ENCODE measurements at regions not wholly inside any gene's neighbourhood (a gene's known extent, or its start where the extent isn't known, plus 50 kb on each side); places are given as distances from the start of the nearest gene placed in this dataset.

DNA sequence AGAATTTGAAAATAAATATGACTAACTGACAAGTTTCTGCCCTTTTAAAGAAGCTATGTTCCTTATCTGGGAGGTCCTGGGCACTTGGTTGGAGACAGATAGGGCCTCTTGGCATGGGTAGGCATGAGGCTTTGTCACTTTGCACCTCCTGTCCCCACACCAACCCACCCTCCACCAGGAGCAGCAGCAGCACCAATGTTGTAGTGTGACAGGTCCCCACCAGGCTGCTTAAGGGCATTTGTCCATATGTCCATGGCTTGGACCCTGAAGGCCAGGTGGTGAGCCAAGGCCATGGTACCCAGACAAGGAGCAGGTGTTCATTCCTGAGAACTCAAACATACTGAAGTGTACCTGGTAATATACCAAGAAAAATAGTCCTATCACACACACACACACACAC is 629.1 kb downstream of the ACTR3B start:
- H4K5ac ChIP-seq (ENCODE audit: low read length): no peak overlapping the region
- no peak overlapping the region for H3K4me3 ChIP-seq (ENCODE audit: low read length)

DNA sequence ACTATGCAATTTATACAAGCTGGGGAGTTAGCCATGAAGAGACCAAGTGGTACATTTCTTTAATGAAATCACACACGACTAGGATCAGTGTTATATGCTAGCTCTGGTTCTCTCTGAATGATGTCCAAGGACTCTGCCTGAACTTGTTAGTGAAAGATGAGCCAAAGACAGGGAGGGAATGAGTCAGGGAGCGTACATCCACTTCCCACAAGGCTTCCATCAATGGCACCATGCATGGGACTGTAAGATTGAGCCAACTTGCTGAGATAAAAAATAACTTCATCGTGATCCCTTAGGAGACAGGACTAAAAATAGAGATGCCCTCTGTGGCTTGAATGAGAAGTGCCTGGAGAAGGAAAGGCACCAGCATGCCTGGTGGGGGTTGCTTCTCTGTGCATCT is 629.7 kb downstream of the ACTR3B start:
- Histone ChIP-seq H3K4me3 (ENCODE audit: low read length) (no peak overlapping the region), H2AK5ac (ENCODE audit: low read length) (no peak overlapping the region), H4K8ac (ENCODE audit: low read depth, low read length) (no peak overlapping the region), H4K5ac (ENCODE audit: low read length) (no peak overlapping the region), H3K79me2 (ENCODE audit: control insufficient read depth, insufficient read depth, low read length) (no peaks in the 10 kb centered on the region), H3K79me1 (ENCODE audit: low read length) (no peaks in the 10 kb centered on the region), H3K4ac (ENCODE audit: low read depth, low read length) (no peak overlapping the region), H3K9ac (ENCODE audit: low read length) (no peak overlapping the region), H3K56ac (ENCODE audit: low read length) (no peak overlapping the region), H3K27me3 (ENCODE audit: insufficient read depth, low read length, poor library complexity) (no peaks in the 10 kb centered on the region), H3K23ac (ENCODE audit: low read length) (no peak overlapping the region), H2BK15ac (replicated peaks; ENCODE audit: low read depth) (no peak overlapping the region), H3K36me3 (ENCODE audit: control insufficient read depth, insufficient read depth, low read length) (no peaks in the 10 kb centered on the region), H3K27ac (ENCODE audit: low read depth, low read length) (no peak overlapping the region), H2BK120ac (ENCODE audit: low read depth, low read length) (no peak overlapping the region), H3K4me1 (ENCODE audit: control insufficient read depth, low read depth, low read length) (no peaks in the 10 kb centered on the region), H2BK5ac (ENCODE audit: low read length) (no peak overlapping the region), H3K18ac (ENCODE audit: low read length) (no peak overlapping the region), H3K4me2 (ENCODE audit: low read length) (no peak overlapping the region)
- no peak for DNase-seq
- no CpG with 5 or more reads among the region's 3 CpGs for WGBS (ENCODE audit: extremely low coverage, insufficient coverage, low lambda C conversion rate)

More for the DNA sequence above, 629.1 kb downstream of the ACTR3B start:
- H2BK120ac ChIP-seq (ENCODE audit: low read depth, low read length): no peak overlapping the region
- H3K9ac ChIP-seq (ENCODE audit: low read length): no peak overlapping the region
- no peaks in the 10 kb centered on the region for H3K79me1 ChIP-seq (ENCODE audit: low read length)
- H2AK5ac ChIP-seq (ENCODE audit: low read length): no peak overlapping the region
- H2BK15ac ChIP-seq (replicated peaks; ENCODE audit: low read depth): no peak overlapping the region
- no peak overlapping the region for H3K4ac ChIP-seq (ENCODE audit: low read depth, low read length)
- H3K79me2 ChIP-seq (ENCODE audit: control insufficient read depth, insufficient read depth, low read length): no peaks in the 10 kb centered on the region
- H3K27me3 ChIP-seq (ENCODE audit: insufficient read depth, low read length, poor library complexity): no peaks in the 10 kb centered on the region
- no peak overlapping the region for H3K18ac ChIP-seq (ENCODE audit: low read length)
- no peak overlapping the region for H3K23ac ChIP-seq (ENCODE audit: low read length)
- H3K56ac ChIP-seq (ENCODE audit: low read length): no peak overlapping the region
- H3K36me3 ChIP-seq (ENCODE audit: control insufficient read depth, insufficient read depth, low read length): no peaks in the 10 kb centered on the region
- H3K4me1 ChIP-seq (ENCODE audit: control insufficient read depth, low read depth, low read length): no peaks in the 10 kb centered on the region
- no peak for DNase-seq
- H3K4me2 ChIP-seq (ENCODE audit: low read length): no peak overlapping the region
- no peak overlapping the region for H4K8ac ChIP-seq (ENCODE audit: low read depth, low read length)
- no peak overlapping the region for H2BK5ac ChIP-seq (ENCODE audit: low read length)
- no peak overlapping the region for H3K27ac ChIP-seq (ENCODE audit: low read depth, low read length)

DNA sequence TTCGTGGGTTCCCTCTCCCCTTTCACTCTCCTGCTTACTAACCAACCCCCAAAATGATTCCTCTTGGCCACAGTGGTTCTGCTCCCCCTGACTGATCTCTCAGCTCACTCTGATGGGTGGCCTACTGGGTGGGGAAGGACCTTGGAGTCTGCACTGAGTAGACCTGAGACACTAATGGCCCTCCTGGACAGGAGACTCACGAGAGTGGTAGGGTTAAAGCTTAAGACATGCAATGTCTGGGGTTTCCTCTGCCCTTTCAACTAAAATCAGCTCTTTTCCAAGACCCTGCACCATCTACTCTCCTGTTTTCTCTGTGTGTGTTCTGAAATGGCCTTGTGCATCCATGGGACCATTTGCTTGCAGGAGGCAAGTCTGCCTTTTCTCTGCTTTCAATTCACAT is 631.4 kb downstream of the ACTR3B start:
- Histone ChIP-seq H2BK15ac (replicated peaks; ENCODE audit: low read depth) (no peak overlapping the region), H3K4me1 (ENCODE audit: control insufficient read depth, low read depth, low read length) (no peaks in the 10 kb centered on the region), H3K4me3 (ENCODE audit: low read length) (no peak overlapping the region), H3K79me1 (ENCODE audit: low read length) (no peaks in the 10 kb centered on the region), H3K9ac (ENCODE audit: low read length) (no peak overlapping the region), H2BK120ac (ENCODE audit: low read depth, low read length) (no peak overlapping the region), H3K56ac (ENCODE audit: low read length) (no peak overlapping the region), H4K8ac (ENCODE audit: low read depth, low read length) (no peak overlapping the region), H3K27ac (ENCODE audit: low read depth, low read length) (no peak overlapping the region), H4K5ac (ENCODE audit: low read length) (no peak overlapping the region), H3K18ac (ENCODE audit: low read length) (no peak overlapping the region), H3K4ac (ENCODE audit: low read depth, low read length) (no peak overlapping the region), H3K27me3 (ENCODE audit: insufficient read depth, low read length, poor library complexity) (no peaks in the 10 kb centered on the region), H3K36me3 (ENCODE audit: control insufficient read depth, insufficient read depth, low read length) (no peaks in the 10 kb centered on the region), H3K79me2 (ENCODE audit: control insufficient read depth, insufficient read depth, low read length) (no peaks in the 10 kb centered on the region), H2AK5ac (ENCODE audit: low read length) (no peak overlapping the region), H3K4me2 (ENCODE audit: low read length) (no peak overlapping the region), H3K23ac (ENCODE audit: low read length) (no peak overlapping the region), H2BK5ac (ENCODE audit: low read length) (no peak overlapping the region)
- WGBS (ENCODE audit: extremely low coverage, insufficient coverage, low lambda C conversion rate): no CpG with 5 or more reads among the region's 2 CpGs
- no peak for DNase-seq

DNA sequence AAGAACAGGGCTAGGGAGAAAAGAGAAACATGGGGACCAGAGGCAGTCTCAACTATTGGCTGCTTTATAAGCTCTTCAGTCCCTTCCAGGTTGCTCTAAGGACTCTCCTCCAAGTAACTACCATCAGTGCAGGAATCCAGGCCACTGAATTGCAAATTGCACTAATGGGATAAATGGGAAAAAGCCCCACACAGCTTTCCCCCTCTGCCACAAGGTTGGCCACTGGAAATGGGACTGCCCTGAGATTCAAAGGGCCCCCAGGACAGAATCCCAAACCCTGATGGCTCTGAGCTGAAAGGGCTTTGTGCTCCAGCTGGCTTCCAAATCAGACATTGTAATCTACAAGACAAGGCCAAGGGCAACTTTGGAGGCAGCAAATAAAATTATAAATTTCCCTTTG is 633.2 kb downstream of the ACTR3B start:
- Histone ChIP-seq H3K4ac (ENCODE audit: low read depth, low read length) (no peak overlapping the region), H3K36me3 (ENCODE audit: control insufficient read depth, insufficient read depth, low read length) (no peaks in the 10 kb centered on the region), H3K4me2 (ENCODE audit: low read length) (no peak overlapping the region), H2BK120ac (ENCODE audit: low read depth, low read length) (no peak overlapping the region), H3K23ac (ENCODE audit: low read length) (no peak overlapping the region), H3K4me1 (ENCODE audit: control insufficient read depth, low read depth, low read length) (no peaks in the 10 kb centered on the region), H3K9ac (ENCODE audit: low read length) (no peak overlapping the region), H2BK5ac (ENCODE audit: low read length) (no peak overlapping the region), H4K8ac (ENCODE audit: low read depth, low read length) (no peak overlapping the region), H3K79me1 (ENCODE audit: low read length) (no peaks in the 10 kb centered on the region), H3K56ac (ENCODE audit: low read length) (no peak overlapping the region), H2AK5ac (ENCODE audit: low read length) (no peak overlapping the region), H4K5ac (ENCODE audit: low read length) (no peak overlapping the region), H3K18ac (ENCODE audit: low read length) (no peak overlapping the region), H3K4me3 (ENCODE audit: low read length) (no peak overlapping the region), H3K79me2 (ENCODE audit: control insufficient read depth, insufficient read depth, low read length) (no peaks in the 10 kb centered on the region), H3K27me3 (ENCODE audit: insufficient read depth, low read length, poor library complexity) (no peaks in the 10 kb centered on the region), H2BK15ac (replicated peaks; ENCODE audit: low read depth) (no peak overlapping the region), H3K27ac (ENCODE audit: low read depth, low read length) (no peak overlapping the region)
- no peak for DNase-seq

DNA sequence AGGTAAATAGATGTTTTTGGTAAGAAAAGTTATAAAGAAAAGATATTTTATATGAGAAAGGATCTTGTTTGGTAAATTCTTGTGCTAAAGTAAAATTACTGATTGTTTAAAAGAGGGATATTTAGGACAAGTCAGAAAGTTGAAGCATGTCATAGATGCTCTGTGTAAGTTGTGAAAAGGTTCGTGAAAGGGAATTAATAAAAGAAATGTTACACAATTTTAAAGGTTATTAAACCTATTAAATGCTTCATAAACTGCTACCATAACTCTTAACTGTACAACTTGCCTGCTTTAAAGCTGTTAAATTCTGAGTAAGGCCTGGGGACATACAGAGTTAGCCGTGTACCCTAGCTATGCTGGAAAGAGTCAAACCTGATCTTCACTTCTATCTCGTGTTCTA is 634.1 kb downstream of the ACTR3B start:
- H2BK5ac ChIP-seq (ENCODE audit: low read length): no peak overlapping the region
- no peaks in the 10 kb centered on the region for H3K79me2 ChIP-seq (ENCODE audit: control insufficient read depth, insufficient read depth, low read length)
- no peaks in the 10 kb centered on the region for H3K4me1 ChIP-seq (ENCODE audit: control insufficient read depth, low read depth, low read length)
- H3K79me1 ChIP-seq (ENCODE audit: low read length): no peaks in the 10 kb centered on the region
- H3K4ac ChIP-seq (ENCODE audit: low read depth, low read length): no peak overlapping the region
- no peak overlapping the region for H4K5ac ChIP-seq (ENCODE audit: low read length)
- no peak overlapping the region for H3K27ac ChIP-seq (ENCODE audit: low read depth, low read length)
- no peak overlapping the region for H3K23ac ChIP-seq (ENCODE audit: low read length)
- no peak overlapping the region for H3K56ac ChIP-seq (ENCODE audit: low read length)
- no peak overlapping the region for H3K4me2 ChIP-seq (ENCODE audit: low read length)
- no peak for DNase-seq
- H4K8ac ChIP-seq (ENCODE audit: low read depth, low read length): no peak overlapping the region
- no peak overlapping the region for H3K9ac ChIP-seq (ENCODE audit: low read length)
- WGBS (ENCODE audit: extremely low coverage, insufficient coverage, low lambda C conversion rate): 100% methylated on average over 1 of the region's 3 CpGs
- H3K18ac ChIP-seq (ENCODE audit: low read length): no peak overlapping the region
- no peak overlapping the region for H2AK5ac ChIP-seq (ENCODE audit: low read length)
- no peaks in the 10 kb centered on the region for H3K36me3 ChIP-seq (ENCODE audit: control insufficient read depth, insufficient read depth, low read length)
- no peak overlapping the region for H2BK15ac ChIP-seq (replicated peaks; ENCODE audit: low read depth)
- no peaks in the 10 kb centered on the region for H3K27me3 ChIP-seq (ENCODE audit: insufficient read depth, low read length, poor library complexity)
- H2BK120ac ChIP-seq (ENCODE audit: low read depth, low read length): no peak overlapping the region
- H3K4me3 ChIP-seq (ENCODE audit: low read length): no peak overlapping the region

DNA sequence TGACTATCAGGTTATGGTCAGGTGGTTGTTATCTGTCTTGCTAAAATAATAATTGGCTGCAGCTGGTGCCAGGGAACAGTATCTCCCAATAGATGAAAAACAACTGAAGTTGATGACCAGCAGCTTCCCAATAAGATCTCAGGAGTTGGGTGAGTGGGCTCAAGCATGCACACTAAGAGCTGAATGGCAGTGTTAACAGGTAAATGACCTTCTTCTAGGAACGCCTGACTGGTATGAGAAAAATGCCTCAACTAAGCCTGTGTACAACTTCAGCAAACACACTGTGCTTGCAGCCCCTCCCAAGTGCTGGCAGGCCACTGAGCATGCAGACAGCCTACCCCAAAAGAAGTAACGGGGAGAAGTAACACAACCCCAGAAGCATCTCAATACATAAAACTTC is 636.9 kb downstream of the ACTR3B start:
- Histone ChIP-seq H3K4me1 (ENCODE audit: control insufficient read depth, low read depth, low read length) (no peaks in the 10 kb centered on the region), H3K23ac (ENCODE audit: low read length) (no peak overlapping the region)
- no peak for DNase-seq

More for the DNA sequence above, 636.9 kb downstream of the ACTR3B start:
- no peak overlapping the region for H3K56ac ChIP-seq (ENCODE audit: low read length)
- H3K79me1 ChIP-seq (ENCODE audit: low read length): no peaks in the 10 kb centered on the region
- no peak overlapping the region for H2BK120ac ChIP-seq (ENCODE audit: low read depth, low read length)
- no peak overlapping the region for H3K9ac ChIP-seq (ENCODE audit: low read length)
- no peak overlapping the region for H3K4me3 ChIP-seq (ENCODE audit: low read length)
- no peaks in the 10 kb centered on the region for H3K79me2 ChIP-seq (ENCODE audit: control insufficient read depth, insufficient read depth, low read length)
- no peak overlapping the region for H3K4me2 ChIP-seq (ENCODE audit: low read length)
- H3K36me3 ChIP-seq (ENCODE audit: control insufficient read depth, insufficient read depth, low read length): no peaks in the 10 kb centered on the region
- no peak overlapping the region for H2AK5ac ChIP-seq (ENCODE audit: low read length)
- no peak overlapping the region for H2BK5ac ChIP-seq (ENCODE audit: low read length)
- H3K27me3 ChIP-seq (ENCODE audit: insufficient read depth, low read length, poor library complexity): no peaks in the 10 kb centered on the region
- no peak overlapping the region for H4K5ac ChIP-seq (ENCODE audit: low read length)
- no peak overlapping the region for H3K18ac ChIP-seq (ENCODE audit: low read length)
- no peak overlapping the region for H3K4ac ChIP-seq (ENCODE audit: low read depth, low read length)
- WGBS (ENCODE audit: extremely low coverage, insufficient coverage, low lambda C conversion rate): no CpG with 5 or more reads among the region's 2 CpGs
- no peak overlapping the region for H3K27ac ChIP-seq (ENCODE audit: low read depth, low read length)
- no peak overlapping the region for H4K8ac ChIP-seq (ENCODE audit: low read depth, low read length)
- no peak overlapping the region for H2BK15ac ChIP-seq (replicated peaks; ENCODE audit: low read depth)

Measured in mesendoderm (in vitro differentiated cells).